Body of pancreas (tissue), 4 donors: ENCODE measurements at regions not wholly inside any gene's neighbourhood (a gene's known extent, or its start where the extent isn't known, plus 50 kb on each side); places are given as distances from the start of the nearest gene placed in this dataset.

Source experiments
- ATAC-seq: fragments of 150-250 bp; one replicate; pipeline ENCODE4 v1.9.1; 2016
- DNase-seq, 4 donors: peaks; one replicate each; pipeline ENCODE4 v3.0.0-alpha.2; 2019
- H3K27ac ChIP-seq, 4 donors: fragments of 200-600 bp; sonication (generic); 1 replicate in 3 of 4; 2 replicates in 1 of 4; pipeline versions ENCODE4 v1.5.1 to v1.6.1; 2016 to 2019; ENCODE audit warnings: mild to moderate bottlenecking in 1 of 4, mixed read lengths in 1 of 4, moderate library complexity in 1 of 4
- H3K27me3 ChIP-seq, 2 donors: fragments of 200-600 bp; sonication (generic); one replicate each; pipeline ENCODE4 v1.6.0; 2016; ENCODE audit warnings: mild to moderate bottlenecking in 1 of 2
- H3K36me3 ChIP-seq, 2 donors: fragments of 200-600 bp; sonication (generic); replicated peaks in 1 of 2; 2 replicates each; pipeline ENCODE4 v1.5.1; 2016; ENCODE audit warnings: low read depth in 2 of 2; ENCODE audit not compliant: insufficient read depth in 1 of 2
- H3K4me1 ChIP-seq: fragments of 200-600 bp; sonication (generic); one replicate; pipeline ENCODE4 v1.6.0; 2016
- H3K4me3 ChIP-seq, 2 donors: fragments of 200-600 bp; sonication (generic); 1 replicate in 1 of 2; 2 replicates in 1 of 2; pipeline ENCODE4 v1.5.1; 2016 to 2019
- H3K9me3 ChIP-seq, 3 donors: fragments of 200-600 bp; sonication (generic); 1 replicate in 2 of 3; 2 replicates in 1 of 3; pipeline ENCODE4 v1.5.1; 2016
- POLR2A ChIP-seq, 3 donors: fragments of 450-650 bp; IDR thresholded peaks; one replicate each; pipeline ENCODE4 v1.6.1; 2016; ENCODE audit warnings: antibody characterized with exemption in 3 of 3, mild to moderate bottlenecking in 2 of 3
- WGBS, 2 donors: methylation state at CpG; one replicate each; pipeline ENCODE4 v1.1.5; 2017; 5-methylcytosine and 5-hydroxymethylcytosine counted together
- intact Hi-C: fragments of 100-400 bp; cut with DNase I; formaldehyde crosslinking; loops from one replicate; pipeline ENCODE4 v1.15.1; 2023
- TF ChIP-seq, protein P1 (sequence below), 7 experiments: fragments of 450-650 bp in 4 of 7; fragments of 200-600 bp in 3 of 7; sonication (generic) in 3 of 7; IDR thresholded peaks; one replicate each; pipeline ENCODE4 v1.5.1; 2016 to 2019; ENCODE audit warnings: antibody characterized with exemption in 7 of 7

DNA sequence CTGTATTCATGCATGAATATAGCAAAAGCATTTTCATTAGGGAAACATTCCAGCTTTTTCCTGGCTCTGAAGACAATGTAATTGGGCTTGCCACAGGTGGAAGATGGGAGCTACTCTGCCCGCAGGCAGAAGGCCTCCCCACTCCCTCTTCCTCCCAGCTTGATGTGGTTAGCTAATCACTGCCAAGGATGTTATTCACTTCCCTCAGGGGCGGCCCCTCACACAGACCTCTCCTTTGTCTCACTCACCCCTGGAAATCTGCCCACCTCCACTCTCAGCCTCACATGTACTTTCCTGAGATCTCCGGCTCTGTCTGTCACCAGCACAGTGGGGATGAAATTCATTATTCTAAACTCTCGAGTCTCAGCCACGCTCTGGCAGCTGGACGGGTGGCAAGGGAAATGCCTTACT lies 100.7 kb downstream of the ANKRD60 start:
- H3K4me3 ChIP-seq = no peak overlapping the region
- TF ChIP-seq, protein P1, sequence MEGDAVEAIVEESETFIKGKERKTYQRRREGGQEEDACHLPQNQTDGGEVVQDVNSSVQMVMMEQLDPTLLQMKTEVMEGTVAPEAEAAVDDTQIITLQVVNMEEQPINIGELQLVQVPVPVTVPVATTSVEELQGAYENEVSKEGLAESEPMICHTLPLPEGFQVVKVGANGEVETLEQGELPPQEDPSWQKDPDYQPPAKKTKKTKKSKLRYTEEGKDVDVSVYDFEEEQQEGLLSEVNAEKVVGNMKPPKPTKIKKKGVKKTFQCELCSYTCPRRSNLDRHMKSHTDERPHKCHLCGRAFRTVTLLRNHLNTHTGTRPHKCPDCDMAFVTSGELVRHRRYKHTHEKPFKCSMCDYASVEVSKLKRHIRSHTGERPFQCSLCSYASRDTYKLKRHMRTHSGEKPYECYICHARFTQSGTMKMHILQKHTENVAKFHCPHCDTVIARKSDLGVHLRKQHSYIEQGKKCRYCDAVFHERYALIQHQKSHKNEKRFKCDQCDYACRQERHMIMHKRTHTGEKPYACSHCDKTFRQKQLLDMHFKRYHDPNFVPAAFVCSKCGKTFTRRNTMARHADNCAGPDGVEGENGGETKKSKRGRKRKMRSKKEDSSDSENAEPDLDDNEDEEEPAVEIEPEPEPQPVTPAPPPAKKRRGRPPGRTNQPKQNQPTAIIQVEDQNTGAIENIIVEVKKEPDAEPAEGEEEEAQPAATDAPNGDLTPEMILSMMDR (IDR thresholded peaks at IDR 0.05) = no peak
- no peak for TF ChIP-seq POLR2A (IDR thresholded peaks at IDR 0.05)
- DNase-seq = peak; percentile 21 to 50 (median 40)
- intact Hi-C loops = no loop called here
- ATAC-seq = peak; percentile 33
- H3K27ac ChIP-seq = no peak overlapping the region
- no peaks in the 10 kb centered on the region for H3K4me1 ChIP-seq
- no peaks in the 10 kb centered on the region for H3K36me3 ChIP-seq
- H3K27me3 ChIP-seq = no peaks in the 10 kb centered on the region
- H3K9me3 ChIP-seq = no peaks in the 10 kb centered on the region
- WGBS, 2 donors = 9 to 32% methylated on average over 6 of the region's 6 CpGs

DNA sequence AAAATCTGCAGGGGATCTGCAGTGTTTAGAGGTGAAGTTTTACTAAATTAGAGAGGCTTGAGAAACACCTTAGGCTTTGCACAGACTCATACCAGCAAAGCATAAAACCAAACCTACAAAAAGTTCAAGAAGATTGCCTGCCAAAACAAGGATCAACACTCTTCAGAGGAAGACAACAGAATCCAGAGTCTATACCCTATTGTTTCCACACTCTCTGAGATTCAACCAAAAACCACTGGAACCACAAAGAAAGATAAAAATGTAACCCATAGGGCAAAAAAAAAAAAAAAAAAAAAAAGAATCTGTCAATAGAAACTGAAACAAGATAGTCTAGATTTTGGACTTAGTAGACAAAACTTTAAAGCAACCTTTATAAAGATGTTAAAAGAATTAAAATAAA lies 102.7 kb downstream of the ANKRD60 start:
- intact Hi-C loops = no loop called here
- Histone ChIP-seq H3K4me3 (no peak overlapping the region), H3K27ac (no peak overlapping the region), H3K27me3 (no peaks in the 10 kb centered on the region), H3K36me3 (no peaks in the 10 kb centered on the region), H3K9me3 (no peaks in the 10 kb centered on the region), H3K4me1 (no peaks in the 10 kb centered on the region)
- TF ChIP-seq, protein P1 (IDR thresholded peaks at IDR 0.05) = no peak
- no peak for TF ChIP-seq POLR2A (IDR thresholded peaks at IDR 0.05)
- no peak for DNase-seq
- ATAC-seq = no peak

DNA sequence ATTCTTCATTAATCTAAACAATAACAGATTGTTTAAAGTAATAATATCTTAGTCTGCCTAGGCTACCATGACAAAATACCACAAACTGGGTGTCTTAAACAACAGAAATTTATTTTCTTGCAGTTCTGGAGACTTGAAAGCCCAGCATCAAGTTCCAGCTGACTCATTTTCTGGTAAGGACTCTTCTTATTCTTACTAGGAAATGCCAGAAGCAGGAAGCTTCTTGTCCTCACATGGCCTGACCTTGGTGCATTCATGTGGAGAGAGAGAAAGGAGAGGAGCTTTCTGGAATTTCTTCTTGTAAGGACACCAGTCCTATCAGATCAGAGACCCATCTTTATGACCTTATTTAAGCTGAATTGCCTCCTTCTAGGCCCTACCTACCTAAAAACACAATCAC lies 110.5 kb downstream of the ANKRD60 start:
- peaks cover 0 to 8% (median 0%) of the 10 kb centered on the region in 3 donors for H3K9me3 ChIP-seq
- ATAC-seq (no peak), DNase-seq (no peak)
- H3K4me3 ChIP-seq = no peak overlapping the region
- intact Hi-C loops = no loop called here
- H3K27ac ChIP-seq = no peak overlapping the region
- H3K4me1 ChIP-seq = no peaks in the 10 kb centered on the region
- TF ChIP-seq, protein P1 (IDR thresholded peaks at IDR 0.05) = no peak
- H3K27me3 ChIP-seq = no peaks in the 10 kb centered on the region
- no peaks in the 10 kb centered on the region for H3K36me3 ChIP-seq

DNA sequence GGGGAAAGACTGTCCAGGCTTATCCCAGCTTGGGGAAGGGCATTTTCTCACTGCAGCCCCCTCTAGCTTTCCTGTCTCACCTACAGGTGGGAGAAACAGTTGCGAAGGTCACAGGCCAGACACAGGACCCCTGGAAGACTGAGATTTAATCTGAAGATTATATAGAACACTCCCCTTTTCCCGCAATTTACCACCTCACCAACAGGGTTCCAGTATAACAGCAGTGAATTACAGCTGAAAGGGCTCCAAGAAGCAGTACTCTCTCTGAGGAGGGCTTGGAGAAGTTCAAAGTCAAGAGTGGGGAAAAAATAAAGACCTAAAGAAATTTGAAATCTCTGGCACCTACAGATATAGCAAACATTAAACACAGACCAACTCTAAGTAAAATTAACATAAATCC lies 111.9 kb downstream of the ANKRD60 start:
- H3K27ac ChIP-seq = no peak overlapping the region
- ATAC-seq (no peak), DNase-seq (no peak)
- H3K36me3 ChIP-seq = no peaks in the 10 kb centered on the region
- no peak overlapping the region for H3K4me3 ChIP-seq
- no peaks in the 10 kb centered on the region for H3K4me1 ChIP-seq
- H3K27me3 ChIP-seq = no peaks in the 10 kb centered on the region
- WGBS, 2 donors = 60 to 79% methylated on average over 2 of the region's 2 CpGs
- intact Hi-C loops = no loop called here
- no peak for TF ChIP-seq POLR2A (IDR thresholded peaks at IDR 0.05)
- TF ChIP-seq, protein P1 (IDR thresholded peaks at IDR 0.05) = no peak
- peaks cover 0 to 8% (median 0%) of the 10 kb centered on the region in 3 donors for H3K9me3 ChIP-seq

DNA sequence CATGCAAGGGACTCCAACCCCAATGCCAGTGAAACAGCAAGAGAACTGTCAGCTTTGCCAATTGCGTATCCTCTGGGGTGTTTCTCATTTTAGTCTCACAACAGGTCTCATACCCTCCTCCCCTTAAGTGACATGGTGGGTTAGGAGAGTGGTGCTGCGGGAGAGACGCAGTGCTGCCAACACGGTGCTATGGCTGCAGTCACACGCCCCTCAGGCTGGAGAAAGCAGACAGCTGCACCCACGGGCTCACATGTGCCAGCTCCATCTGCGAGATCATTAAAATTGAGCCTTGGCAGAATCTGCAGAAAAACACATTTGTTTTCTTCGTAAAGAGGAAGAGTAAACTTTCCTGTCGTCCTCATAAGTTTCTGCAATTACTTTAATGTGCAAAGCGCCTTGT lies 114.7 kb downstream of the ANKRD60 start:
- H3K4me3 ChIP-seq = no peak overlapping the region
- H3K9me3 ChIP-seq = peaks cover 0 to 15% (median 0%) of the 10 kb centered on the region in 3 donors
- no peak overlapping the region for H3K27ac ChIP-seq
- intact Hi-C loops = no loop called here
- no peaks in the 10 kb centered on the region for H3K36me3 ChIP-seq
- no peak for TF ChIP-seq POLR2A (IDR thresholded peaks at IDR 0.05)
- TF ChIP-seq, protein P1 (IDR thresholded peaks at IDR 0.05) = no peak
- no peaks in the 10 kb centered on the region for H3K4me1 ChIP-seq
- WGBS, 2 donors = 46 to 60% methylated on average over 8 to 10 of the region's 10 CpGs
- ATAC-seq (no peak), DNase-seq (no peak)
- H3K27me3 ChIP-seq = no peaks in the 10 kb centered on the region
